Pancreas (tissue), 10 donors: ENCODE measurements at regions not wholly inside any gene's neighbourhood (a gene's known extent, or its start where the extent isn't known, plus 50 kb on each side); places are given as distances from the start of the nearest gene placed in this dataset.
"Not testable (repeated sequence)": the region's sequence is repeated elsewhere in the genome, so short reads cannot be mapped to it uniquely, and the experiment has no call there.

ENCODE experiments used
- ATAC-seq, 4 donors: fragments of 200-7000 bp; cut with Tn5 transposase; one replicate each; pipeline versions ENCODE4 v1.8.0 to v1.9.1; 2020; ENCODE audit warnings: mild to moderate bottlenecking in 4 of 4, moderate library complexity in 4 of 4
- DNase-seq, 6 donors: peaks; one replicate each; pipeline ENCODE4 v3.0.0-alpha.2; 2020
- FAIRE-seq: peaks from 2 replicates; lab custom pipeline; 2012; peaks lifted over from hg19 to GRCh38; lab: Jason Lieb, UNC
- H3K27ac ChIP-seq, 4 donors: fragments of 200-600 bp; sonication (generic); 1 replicate in 3 of 4; 2 replicates in 1 of 4; pipeline versions ENCODE4 v1.5.0 to v1.8.0; 2020
- H3K27me3 ChIP-seq, 4 donors: fragments of 200-600 bp; one replicate each; pipeline ENCODE4 v1.8.0; 2021
- H3K36me3 ChIP-seq, 3 donors: fragments of 200-600 bp; sonication (generic) in 1 of 3; one replicate each; pipeline versions ENCODE4 v1.5.0 to v1.8.0; 2020 to 2021
- H3K4me1 ChIP-seq, 3 donors: fragments of 200-600 bp; one replicate each; pipeline ENCODE4 v1.8.0; 2021
- H3K4me3 ChIP-seq, 4 donors: fragments of 200-600 bp; sonication (generic) in 2 of 4; one replicate each; pipeline versions ENCODE4 v1.5.0 to v1.8.0; 2020 to 2021
- H3K9me3 ChIP-seq, 4 donors: fragments of 200-600 bp; one replicate each; pipeline ENCODE4 v1.8.0; 2021
- CTCF ChIP-seq, 4 donors: fragments of 200-600 bp; sonication (generic) in 3 of 4; IDR thresholded peaks; one replicate each; pipeline versions ENCODE4 v1.5.0 to v1.8.0; 2021; ENCODE audit warnings: antibody characterized with exemption in 4 of 4
- WGBS, 2 donors: extraction: QIAGEN DNeasy Blood & Tissue Kit; methylation state at CpG; one replicate each; pipeline ENCODE4 v1.1.7; 2013; 5-methylcytosine and 5-hydroxymethylcytosine counted together
- intact Hi-C, 3 donors: fragments of 100-400 bp; cut with DNase I; formaldehyde crosslinking; loops; one replicate each; pipeline versions ENCODE4 v1.11.1 to v1.14.2; 2022
- donor health status: healthy with polysubstance abuse.
- donor health status: DM: no; HTN: no; CAD: no; lungs with moderate emphysema.
- donor health status: DM: no; HTN: no; CAD: no.
- donor health status: control.
- donor health status: control.
- donor health status: Bipolar disorder and iron deficiency.
- donor health status: DM: yes; HTN: yes; CAD: no.
- donor health status: DM: no; HTN: no; CAD: no.
- donor health status: DM: no; HTN: no; CAD: no.
- donor health status: DM: yes; HTN: yes; CAD: no.

- Histone ChIP-seq H3K27ac (no peak overlapping the region), H3K9me3 (no peaks in the 10 kb centered on the region), H3K4me3 (no peak overlapping the region), H3K4me1 (peaks cover 11 to 30% (median 20%) of the 10 kb centered on the region in 3 donors), H3K27me3 (no peaks in the 10 kb centered on the region), H3K36me3 (no peaks in the 10 kb centered on the region)
- ATAC-seq (peak; percentile 45 to 66 (median 59)), FAIRE-seq (no peak), DNase-seq (no peak)
- intact Hi-C loops: no loop called here
- TF ChIP-seq CTCF (IDR thresholded peaks at IDR 0.05): no peak
- WGBS, 2 donors: 86 to 89% methylated on average over 1 of the region's 1 CpG
These were observed 232.3 kb upstream of the KITLG start for GRCh38 chr12:88812610-88813009.

- no peak for DNase-seq
- WGBS, 2 donors: 93 to 100% methylated on average over 1 of the region's 1 CpG
- no peak overlapping the region for H3K27ac ChIP-seq
- H3K4me1 ChIP-seq: peaks cover under 1 to 19% (median 9%) of the 10 kb centered on the region in 3 donors
- no peak for FAIRE-seq
- intact Hi-C loops: no loop called here
- H3K36me3 ChIP-seq: no peaks in the 10 kb centered on the region
- no peaks in the 10 kb centered on the region for H3K27me3 ChIP-seq
- no peaks in the 10 kb centered on the region for H3K9me3 ChIP-seq
- no peak overlapping the region for H3K4me3 ChIP-seq
- no peak for TF ChIP-seq CTCF (IDR thresholded peaks at IDR 0.05)
- ATAC-seq: no peak
These were observed 230.5 kb upstream of the KITLG start for GRCh38 chr12:88810806-88811205.

DNA sequence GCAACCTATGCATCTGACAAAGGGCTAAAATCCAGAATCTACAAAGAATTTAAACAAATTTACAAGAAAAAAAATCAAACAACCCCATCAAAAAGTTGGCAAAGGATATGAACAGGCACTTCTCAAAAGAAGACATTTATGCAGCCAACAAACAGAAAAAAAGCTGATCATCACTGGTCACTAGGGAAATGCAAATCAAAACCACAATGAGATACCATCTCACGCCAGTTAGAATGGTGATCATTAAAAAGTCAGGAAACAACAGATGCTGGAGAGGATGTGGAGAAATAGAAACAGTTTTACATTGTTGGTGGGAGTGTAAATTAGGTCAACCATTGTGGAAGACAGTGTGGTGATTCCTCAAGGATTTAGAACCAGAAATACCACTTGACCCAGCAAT lies 229.6 kb upstream of the KITLG start:
- DNase-seq, H3K36me3 ChIP-seq, intact Hi-C loops, H3K9me3 ChIP-seq, FAIRE-seq, H3K4me3 ChIP-seq, H3K27ac ChIP-seq, H3K27me3 ChIP-seq, ATAC-seq: not testable (repeated sequence)
- peaks cover 0 to 19% (median 9%) of the 10 kb centered on the region in 3 donors for H3K4me1 ChIP-seq
- WGBS, 2 donors: 90 to 100% methylated on average over 1 of the region's 1 CpG

GRCh38 chr12:88805692-88806091 lies 225.4 kb upstream of the KITLG start:
- Histone ChIP-seq H3K27ac (no peak overlapping the region), H3K4me1 (no peaks in the 10 kb centered on the region), H3K36me3 (no peaks in the 10 kb centered on the region), H3K27me3 (no peaks in the 10 kb centered on the region), H3K9me3 (no peaks in the 10 kb centered on the region), H3K4me3 (no peak overlapping the region)
- no peak for TF ChIP-seq CTCF (IDR thresholded peaks at IDR 0.05)
- WGBS, 2 donors: 47 to 67% methylated on average over 1 of the region's 1 CpG
- intact Hi-C loops: no loop called here
- DNase-seq: no peak
- no peak for FAIRE-seq
- ATAC-seq: no peak

DNA sequence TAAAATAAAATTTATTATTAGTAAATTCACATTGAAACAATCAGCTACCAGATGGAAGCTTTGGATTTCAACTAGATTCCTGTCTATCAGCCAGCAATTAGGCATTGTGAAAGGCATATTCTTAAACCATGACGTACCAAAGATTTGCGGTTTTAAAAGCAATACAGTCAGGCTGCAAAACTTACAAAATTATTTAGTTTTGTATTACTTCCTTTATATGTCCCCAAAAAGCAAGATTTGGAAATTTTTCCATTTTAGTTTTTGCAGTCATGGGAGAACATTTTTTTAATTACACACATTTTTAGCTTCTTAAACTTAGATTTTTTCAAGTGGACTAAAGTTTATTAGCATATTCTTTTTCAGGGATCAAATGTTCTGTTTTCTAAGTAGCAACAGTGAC lies 225.0 kb upstream of the KITLG start:
- 93 to 98% methylated on average over 2 of the region's 2 CpGs for WGBS, 2 donors
- FAIRE-seq: no peak

More for the DNA sequence above, 225.0 kb upstream of the KITLG start:
- intact Hi-C loops: no loop called here
- H3K9me3 ChIP-seq: no peaks in the 10 kb centered on the region
- no peak for ATAC-seq
- H3K27ac ChIP-seq: no peak overlapping the region
- H3K4me1 ChIP-seq: no peaks in the 10 kb centered on the region
- H3K4me3 ChIP-seq: no peak overlapping the region
- H3K36me3 ChIP-seq: no peaks in the 10 kb centered on the region
- TF ChIP-seq CTCF (IDR thresholded peaks at IDR 0.05): no peak
- no peak for DNase-seq
- no peaks in the 10 kb centered on the region for H3K27me3 ChIP-seq
